Kidney epithelial cell (primary cell): ENCODE measurements at regions not wholly inside any gene's neighbourhood (a gene's known extent, or its start where the extent isn't known, plus 50 kb on each side); places are given as distances from the start of the nearest gene placed in this dataset.
"Not testable (repeated sequence)": the region's sequence is repeated elsewhere in the genome, so short reads cannot be mapped to it uniquely, and the experiment has no call there.

Experiments
- DNase-seq: peaks from one replicate; pipeline ENCODE4 v3.0.0-alpha.2; 2010; ENCODE audit warnings: low read depth
- H3K27me3 ChIP-seq: 2 replicates; pipeline ENCODE4 v1.6.0; 2011; ENCODE audit warnings: low read length; ENCODE audit not compliant: control insufficient read depth, insufficient read depth
- H3K36me3 ChIP-seq: 2 replicates; pipeline ENCODE4 v1.5.1; 2011; ENCODE audit warnings: low read length; ENCODE audit not compliant: control insufficient read depth, insufficient read depth
- H3K4me3 ChIP-seq: 2 replicates; pipeline ENCODE4 v1.5.1; 2011; ENCODE audit warnings: low read depth, mild to moderate bottlenecking, control low read depth, low read length
- CTCF ChIP-seq: IDR thresholded peaks from 2 replicates; pipeline ENCODE4 v1.5.1; 2011; ENCODE audit warnings: mild to moderate bottlenecking, moderate library complexity, low read length, control low read depth, inconsistent platforms; ENCODE audit not compliant: insufficient read depth, poor library complexity, severe bottlenecking

DNA sequence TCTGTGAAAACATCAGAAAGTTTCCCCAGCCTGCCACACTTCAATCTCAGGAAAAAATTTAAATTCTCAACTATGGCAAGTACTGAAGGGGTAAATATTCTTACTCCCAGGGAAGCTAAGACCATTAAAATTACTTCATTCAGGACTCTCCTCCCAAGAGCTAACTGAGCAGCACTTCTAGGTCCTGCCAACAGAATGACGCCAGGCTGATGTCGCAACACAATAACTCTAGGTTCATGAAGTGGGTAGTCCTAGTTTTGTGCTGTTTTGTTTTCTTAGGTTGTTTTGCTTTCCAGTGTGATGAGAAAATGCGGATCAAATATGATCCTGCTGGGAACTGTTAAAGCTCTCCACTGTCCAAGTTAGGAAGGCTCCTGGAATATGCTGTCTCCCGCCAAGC is 180.0 kb downstream of the NKX6-1 start:
- H3K27me3 ChIP-seq, result no peaks in the 10 kb centered on the region
- H3K36me3 ChIP-seq, result no peaks in the 10 kb centered on the region
- no peak overlapping the region for H3K4me3 ChIP-seq
- DNase-seq, result no peak
- TF ChIP-seq CTCF, result no peak

GRCh38 chr4:84317513-84317912 is 181.6 kb downstream of the NKX6-1 start:
- TF ChIP-seq CTCF, result no peak
- no peaks in the 10 kb centered on the region for H3K36me3 ChIP-seq
- no peak for DNase-seq
- no peaks in the 10 kb centered on the region for H3K27me3 ChIP-seq
- H3K4me3 ChIP-seq, result no peak overlapping the region

- H3K36me3 ChIP-seq, result no peaks in the 10 kb centered on the region
- no peak for TF ChIP-seq CTCF
Observed at GRCh38 chr4:84312426-84313012, 186.6 kb downstream of the NKX6-1 start.

DNA sequence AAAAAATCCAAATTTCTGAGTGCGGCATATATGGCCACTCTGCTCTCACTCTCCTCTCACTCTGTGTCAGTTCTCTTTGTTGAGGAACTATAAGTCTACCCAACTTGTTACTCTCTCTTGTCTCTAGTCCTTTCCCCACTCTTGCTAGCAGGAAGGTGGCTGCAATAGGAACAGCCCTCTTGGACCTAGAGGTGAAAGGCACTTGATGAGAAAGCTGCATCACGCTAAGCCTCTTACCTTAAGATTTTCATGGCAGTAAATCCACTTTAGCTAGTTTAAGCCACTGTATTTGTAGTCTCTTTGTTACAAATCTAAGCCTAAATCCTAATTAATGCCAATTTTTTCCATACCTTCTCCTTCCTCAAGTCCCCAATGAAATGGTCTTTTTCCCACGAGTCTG is 189.9 kb downstream of the NKX6-1 start:
- DNase-seq, result no peak
- no peak for TF ChIP-seq CTCF
- Histone ChIP-seq H3K36me3 (no peaks in the 10 kb centered on the region), H3K27me3 (no peaks in the 10 kb centered on the region), H3K4me3 (no peak overlapping the region)

More at GRCh38 chr4:84312426-84313012, 186.6 kb downstream of the NKX6-1 start:
- H3K27me3 ChIP-seq, result no peaks in the 10 kb centered on the region
- no peak overlapping the region for H3K4me3 ChIP-seq
- no peak for DNase-seq

- H3K4me3 ChIP-seq, DNase-seq, H3K36me3 ChIP-seq, H3K27me3 ChIP-seq: not testable (repeated sequence)
Observed at GRCh38 chr4:84298719-84299254, 200.3 kb downstream of the NKX6-1 start.

DNA sequence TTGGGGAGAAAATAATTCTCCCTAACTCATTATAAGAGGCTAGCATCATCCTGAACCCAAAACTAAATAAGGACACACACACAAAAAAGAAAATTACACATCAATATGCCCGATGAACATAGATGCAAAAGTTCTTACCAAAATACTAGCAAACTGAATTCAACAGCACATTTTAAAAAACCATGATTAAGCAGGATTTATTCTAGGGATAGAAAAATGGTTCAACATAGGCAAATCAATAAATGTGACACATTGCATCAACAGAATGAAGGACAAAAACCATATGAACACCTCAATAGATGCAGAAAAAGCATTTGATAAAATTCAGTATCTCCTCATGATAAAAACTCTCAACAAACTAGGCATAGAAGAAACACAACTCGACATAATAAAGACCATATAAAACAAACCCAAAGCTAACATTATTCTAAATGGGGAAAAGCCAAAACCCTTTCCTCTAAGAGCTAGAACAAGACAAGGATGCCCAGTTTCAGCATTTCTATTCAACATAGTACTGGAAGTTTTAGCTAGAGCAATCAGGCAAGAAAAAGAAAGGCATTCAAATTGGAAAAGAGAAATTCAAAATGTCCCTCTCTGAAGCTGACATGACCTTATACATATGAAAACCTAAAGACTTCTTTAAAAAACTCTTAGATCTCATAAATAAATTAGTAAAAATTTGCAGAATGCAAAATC is 200.9 kb downstream of the NKX6-1 start:
- no peak for DNase-seq
- no peaks in the 10 kb centered on the region for H3K27me3 ChIP-seq
- TF ChIP-seq CTCF, result no peak
- H3K36me3 ChIP-seq, result no peaks in the 10 kb centered on the region
- H3K4me3 ChIP-seq, result no peak overlapping the region
